ENCODE measurements at regions not wholly inside any gene's neighbourhood (a gene's known extent, or its start where the extent isn't known, plus 50 kb on each side); places are given as distances from the start of the nearest gene placed in this dataset.

DNA sequence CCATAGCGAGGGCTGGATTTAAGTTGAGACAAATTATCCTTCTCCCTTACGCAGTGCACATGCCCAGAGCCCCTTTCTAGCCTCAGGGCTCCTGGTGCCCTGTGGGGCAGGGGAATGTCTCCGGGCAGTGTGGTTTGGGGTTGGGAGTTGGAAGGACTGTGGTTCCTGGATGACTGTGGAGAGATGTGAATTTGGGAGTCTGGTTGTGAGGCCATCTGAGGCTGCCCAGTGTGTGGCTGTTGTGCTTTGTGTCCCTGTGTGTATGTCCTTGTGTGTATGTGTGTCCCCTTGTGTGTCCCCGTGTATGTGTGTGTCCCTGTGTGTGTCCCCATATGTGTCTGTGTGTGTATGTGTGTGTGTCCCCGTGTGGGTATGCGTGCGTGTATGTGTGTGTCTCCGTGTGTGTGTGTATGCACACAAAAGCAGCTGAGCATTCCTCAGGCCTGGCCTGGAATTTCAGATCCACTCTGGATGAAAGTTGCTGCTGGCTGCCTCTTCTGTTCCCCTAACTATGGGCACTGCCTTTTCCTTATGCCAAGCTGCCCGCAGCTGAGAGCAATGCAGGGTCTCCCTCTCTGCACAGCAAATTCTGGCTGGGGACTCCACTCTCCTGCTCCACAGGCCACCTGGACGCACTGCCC lies 65.4 kb downstream of the UBIAD1 start:
- no peak for DNase-seq (ENCODE audit: low read depth)

DNA sequence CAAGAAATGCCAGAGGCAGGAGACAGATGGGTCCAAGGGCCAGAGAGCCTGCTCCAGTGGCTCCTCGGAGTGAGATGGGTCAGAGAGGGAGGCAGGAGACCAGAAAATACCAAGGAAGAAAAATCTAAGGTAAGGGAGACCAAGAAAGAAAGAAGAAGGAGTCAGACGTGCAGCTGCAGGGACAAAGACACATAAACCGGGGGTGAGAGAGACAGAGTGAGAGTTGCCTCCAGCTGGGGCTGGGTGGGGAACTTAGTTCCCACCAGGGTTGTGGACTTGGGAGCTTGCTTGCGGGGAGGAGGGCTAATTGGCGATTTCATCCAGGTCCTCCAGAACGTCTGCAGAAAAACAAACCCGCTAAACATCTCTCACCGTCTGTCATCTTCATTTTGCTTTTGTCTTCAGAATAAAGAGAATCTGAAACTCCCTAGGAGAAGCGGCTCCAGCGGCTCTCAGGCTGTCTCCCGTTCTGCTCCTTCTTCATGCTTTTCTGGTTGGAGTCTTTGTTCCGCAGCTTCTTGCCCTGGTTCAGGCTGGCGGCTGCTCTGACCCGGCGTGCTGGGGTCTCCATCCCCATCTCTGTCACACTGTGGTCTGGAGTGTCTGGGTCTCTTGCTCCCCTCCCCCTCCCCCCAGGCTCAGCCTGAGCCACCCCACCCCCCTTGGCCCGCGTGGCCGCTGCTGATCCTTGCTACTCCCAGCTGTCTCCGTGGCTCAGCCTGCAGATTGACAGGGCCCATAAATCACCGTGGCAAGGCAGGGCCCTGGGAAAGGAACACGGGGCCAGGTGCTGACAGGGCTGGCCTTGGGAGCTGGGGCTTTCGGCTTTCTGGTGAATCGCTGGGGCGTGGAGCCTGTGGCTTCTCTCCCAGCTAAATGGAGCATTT lies 66.6 kb downstream of the UBIAD1 start:
- no peak for DNase-seq (ENCODE audit: low read depth)

DNA sequence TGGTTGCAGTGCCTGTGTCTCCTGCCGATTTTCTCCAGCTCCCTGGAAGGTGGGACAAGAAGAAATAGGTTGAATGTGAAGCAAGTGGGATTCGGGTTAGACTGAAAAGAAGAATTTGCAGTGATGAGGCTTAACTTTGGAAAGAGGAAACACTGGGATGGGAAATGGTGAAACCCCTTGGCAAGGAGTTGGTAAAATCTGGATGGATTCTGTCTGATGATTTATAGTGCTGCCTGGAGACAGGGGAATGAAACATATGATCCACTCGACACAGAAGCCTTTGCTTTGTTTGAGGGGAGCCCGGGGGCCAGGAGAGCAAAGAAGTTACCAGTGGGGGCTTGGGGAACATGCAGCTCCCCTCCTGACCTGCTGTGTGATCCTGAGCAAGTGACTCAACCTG lies 67.2 kb downstream of the UBIAD1 start:
- DNase-seq (ENCODE audit: low read depth): no peak

DNA sequence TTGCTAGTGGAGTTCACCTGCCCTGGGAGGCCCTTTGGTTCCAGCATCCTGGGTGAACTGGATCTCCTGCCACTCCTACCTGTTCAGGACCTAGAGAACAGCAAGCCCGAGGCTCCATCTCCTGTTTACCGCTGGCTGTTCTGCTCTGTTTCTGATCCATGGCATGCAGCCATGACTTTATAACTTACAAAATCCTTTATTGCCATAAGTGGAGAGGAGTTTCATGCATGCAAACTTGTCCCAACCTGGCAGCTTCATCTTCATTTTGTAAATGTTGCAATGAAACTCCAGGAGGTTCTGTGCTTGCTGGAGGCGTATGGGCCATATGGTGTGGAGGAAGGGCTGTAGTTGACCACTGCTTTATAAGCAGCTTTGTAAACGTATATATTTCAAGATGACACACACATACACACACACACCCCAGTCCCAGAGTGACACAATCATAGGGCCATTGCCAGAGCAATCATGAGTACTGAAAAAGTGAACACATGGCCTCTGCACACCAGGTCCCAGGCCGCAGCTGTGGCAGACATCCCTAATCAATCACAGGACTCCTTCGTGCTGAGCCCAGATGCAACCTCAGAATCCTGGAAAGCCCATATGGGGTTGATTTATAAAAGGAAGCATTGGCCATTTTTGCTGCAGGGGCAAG lies 69.0 kb downstream of the UBIAD1 start:
- DNase-seq (ENCODE audit: low read depth): no peak

DNA sequence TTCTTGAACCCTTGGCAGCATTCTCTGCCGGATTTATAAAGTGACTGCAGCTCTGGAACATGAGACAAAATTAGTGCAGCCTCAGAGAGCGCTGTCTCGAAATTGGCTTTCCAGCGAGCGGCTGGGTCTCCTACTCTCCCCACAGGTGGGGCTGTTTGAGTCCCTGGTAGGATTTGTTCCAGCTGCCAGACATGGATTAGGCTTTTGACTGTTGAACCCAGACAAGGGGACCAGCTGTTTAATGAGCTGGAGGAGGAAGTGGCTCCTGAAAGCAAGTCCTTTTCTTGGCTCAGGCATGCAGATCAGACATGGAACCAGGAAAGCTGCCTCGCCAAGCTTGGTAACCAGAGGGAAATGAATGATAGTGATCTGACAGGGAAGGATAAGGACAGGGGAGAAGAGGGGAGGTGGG lies 69.6 kb downstream of the UBIAD1 start:
- no peak for DNase-seq (ENCODE audit: low read depth)

DNA sequence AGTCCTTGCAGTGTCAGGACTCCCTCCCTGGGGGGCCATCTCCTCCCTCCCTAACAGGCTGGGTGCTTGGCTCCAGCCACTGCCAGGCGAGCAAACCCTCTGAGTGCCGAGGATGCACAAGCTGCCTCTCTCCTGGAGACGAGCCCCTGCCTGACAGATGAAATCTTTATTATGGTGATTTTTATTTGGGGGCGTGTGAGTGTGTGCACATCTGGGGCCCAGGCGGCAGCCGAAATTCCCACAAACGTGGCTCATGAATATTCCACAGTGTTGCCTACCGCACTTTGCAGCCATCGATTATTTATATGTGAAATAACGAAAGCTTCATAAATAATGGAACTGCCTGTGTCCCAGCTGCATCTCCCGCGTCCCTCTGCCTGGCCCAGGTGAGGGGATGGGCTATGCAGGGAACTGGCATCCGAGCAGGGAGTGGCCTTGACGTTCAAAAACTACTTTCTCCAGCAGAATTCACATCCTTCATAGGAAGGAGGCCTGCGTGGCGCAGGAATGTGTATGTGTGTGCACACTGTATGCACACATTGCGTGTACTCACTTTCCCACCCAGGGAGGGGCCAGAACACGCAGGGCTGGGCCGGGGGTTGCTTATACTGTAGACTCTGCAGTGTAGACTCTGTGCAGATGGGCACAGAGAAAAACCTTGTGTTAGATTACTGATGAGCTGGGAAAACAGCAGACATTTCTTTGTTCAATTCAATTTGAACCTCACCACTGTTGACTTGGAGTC lies 73.1 kb downstream of the UBIAD1 start:
- DNase-seq (ENCODE audit: low read depth): no peak

DNA sequence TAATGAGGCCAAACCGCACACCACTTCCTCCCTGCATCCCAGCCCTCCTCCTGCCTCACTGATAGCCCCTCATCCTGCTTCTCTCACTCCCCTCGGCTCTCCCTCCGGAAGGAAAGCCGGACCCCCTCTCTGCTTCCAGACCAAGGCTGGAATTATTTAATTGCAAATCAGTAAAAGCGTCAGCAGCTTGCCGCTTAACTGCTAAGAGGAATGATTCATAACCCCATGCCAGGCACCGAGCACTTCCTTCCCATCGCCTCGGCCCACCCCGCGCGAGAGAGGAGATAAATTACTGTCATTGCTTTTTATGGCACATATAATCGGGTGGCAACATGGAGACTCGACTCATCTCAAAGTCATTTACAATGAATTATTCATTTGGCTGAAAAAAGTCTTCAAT lies 77.3 kb downstream of the UBIAD1 start:
- no peak for DNase-seq (ENCODE audit: low read depth)

DNA sequence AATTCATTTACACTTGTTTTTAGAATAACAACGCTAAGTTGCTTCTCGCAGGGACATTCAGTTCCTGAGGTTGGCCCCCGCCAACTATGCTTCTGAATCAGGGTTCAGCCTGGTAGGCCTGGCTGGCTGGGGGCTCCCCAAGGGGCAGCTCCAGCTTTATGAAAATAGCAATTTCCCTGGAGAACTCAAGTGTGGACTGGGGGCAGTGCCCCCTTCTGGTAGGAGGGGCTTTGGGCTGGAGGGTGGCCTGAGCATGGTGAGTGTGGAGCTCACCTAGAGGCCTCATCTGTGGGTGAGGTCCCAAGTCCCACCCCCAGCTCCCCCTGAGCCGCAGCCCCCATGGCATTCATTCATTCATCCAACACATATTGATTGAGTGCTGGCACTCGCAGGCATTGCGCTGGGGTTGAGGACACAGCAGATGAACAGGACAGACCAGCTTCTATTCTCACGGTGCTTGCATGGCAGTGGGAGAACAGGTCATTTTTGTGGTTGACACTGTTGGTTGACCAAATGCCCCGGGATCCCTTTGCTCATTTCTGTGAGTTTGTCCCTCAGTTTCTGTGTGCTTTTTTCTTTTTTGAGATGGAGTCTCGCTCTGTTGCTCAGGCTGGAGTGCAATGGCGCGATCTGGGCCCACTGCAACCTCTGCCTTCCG lies 79.2 kb downstream of the UBIAD1 start:
- no peak for DNase-seq (ENCODE audit: low read depth)

DNA sequence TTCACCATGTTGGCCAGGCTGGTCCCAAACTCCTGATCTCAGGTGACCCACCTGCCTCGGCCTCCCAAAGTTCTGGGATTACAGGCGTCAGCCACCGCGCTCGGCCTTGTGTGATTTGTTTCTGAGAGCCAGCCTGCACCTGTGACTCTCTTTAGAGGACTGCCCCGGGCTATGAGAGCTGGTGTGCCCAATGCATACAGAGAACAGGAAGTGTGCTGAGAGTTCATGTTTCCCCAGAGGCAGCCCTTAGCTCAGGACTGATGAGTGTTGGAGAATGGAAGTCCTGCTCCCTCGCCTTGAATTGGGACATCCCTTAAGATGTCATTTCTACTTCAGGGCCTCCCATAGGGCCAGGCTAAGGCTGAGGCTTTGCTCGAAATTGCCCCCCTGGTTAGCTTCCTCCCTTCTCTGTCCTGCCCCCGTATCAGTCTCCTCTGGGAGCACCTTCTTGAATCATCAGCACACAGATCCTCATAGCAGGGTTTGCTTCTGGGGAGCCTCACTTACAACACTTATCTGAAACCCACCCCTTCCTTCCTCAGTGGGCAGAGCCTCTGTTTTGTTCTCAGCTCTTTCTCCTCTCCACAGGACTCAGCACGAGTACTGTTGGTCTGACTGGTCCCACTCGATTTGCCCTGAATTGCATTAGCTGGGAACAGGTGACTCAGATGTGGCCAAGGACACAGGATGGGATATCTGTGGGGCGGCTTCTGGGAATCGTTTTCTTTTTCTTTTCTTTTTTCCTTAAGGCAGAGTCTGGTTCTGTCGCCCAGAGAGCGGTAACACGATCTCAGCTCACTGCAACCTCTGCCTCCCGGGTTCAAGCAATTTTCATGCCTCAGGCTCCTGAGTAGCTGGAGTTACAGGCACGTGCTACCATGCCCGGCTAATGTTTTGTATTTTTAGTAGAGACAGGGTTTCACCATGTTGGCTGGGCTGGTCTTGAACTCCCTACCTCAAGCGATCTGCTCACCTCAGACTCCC lies 80.1 kb downstream of the UBIAD1 start:
- DNase-seq (ENCODE audit: low read depth): no peak

DNA sequence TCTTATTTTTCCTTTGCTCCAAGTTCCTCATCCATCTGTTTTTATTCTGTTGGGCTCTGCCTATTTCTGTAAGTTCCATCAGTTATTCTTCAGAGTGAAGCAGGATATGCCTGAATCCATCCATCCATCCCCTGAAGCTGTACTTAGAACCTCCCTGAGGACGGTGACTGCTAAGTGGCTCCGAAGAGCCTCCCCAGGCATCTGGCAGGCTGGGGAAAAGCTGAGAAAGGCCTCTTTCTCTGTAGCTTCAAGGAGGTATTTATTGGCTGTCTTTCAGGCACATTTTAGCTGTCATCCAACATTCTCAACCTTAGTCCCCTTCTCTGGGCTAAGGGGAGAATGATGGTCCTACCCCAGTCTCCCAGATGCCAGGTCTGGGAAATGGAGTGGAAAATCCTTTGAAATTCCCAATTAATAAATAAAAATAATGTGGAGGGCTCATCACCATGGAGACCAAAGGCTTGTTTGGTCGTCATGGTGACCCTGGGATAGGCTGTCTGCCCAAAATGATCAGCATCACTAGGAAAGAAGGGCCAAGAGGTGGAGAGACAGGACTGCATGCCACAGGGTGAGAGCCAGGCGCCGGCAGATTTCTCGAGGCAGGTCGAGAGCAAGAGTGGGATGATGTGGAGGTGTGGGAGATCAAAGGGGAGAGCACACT lies 82.0 kb downstream of the UBIAD1 start:
- no peak for DNase-seq (ENCODE audit: low read depth)

DNA sequence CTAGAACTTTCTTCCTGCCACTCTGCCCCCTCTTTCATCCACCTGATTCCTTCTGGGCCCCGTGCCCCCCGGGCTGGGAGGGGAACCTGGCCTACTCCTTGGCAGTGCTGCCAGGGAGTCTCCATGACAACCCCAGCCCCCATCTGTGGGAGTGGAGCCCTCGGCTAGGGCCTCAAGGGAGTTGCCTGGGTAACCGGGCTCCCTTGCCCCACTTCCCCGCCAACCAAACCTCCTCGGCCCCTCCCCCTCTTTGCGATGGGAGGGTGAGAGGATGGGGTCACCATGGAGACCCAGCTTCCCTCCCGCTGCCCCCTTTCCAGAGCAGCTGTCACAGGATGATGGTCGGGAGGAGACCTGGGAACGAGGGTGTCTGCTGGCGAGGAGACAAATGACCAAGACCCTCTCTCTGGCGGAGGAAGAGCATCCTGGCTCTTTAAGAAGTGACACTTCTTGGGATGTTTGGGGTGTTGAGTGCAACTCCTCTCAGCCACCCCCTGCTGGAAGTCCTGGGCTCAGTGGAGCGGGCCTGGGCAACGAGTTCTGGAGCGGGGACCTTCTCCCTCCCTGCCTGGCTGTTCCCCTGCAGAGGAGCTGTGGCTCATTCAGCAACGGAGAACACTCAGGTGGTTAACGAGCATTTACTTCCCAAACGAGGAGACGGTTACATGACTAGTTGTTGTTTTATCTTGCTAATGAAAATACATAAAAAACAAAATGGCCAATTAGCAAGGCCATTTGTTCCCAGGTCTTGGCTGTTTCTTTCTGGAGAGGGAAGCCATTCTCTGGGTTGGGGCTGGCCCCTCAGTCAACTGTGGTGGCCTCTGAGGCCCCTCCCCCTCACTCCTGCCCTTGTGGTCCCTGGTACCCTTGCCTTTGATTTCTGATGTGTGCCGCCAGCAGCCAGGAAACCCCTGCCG lies 82.8 kb downstream of the UBIAD1 start:
- no peak for DNase-seq (ENCODE audit: low read depth)

DNA sequence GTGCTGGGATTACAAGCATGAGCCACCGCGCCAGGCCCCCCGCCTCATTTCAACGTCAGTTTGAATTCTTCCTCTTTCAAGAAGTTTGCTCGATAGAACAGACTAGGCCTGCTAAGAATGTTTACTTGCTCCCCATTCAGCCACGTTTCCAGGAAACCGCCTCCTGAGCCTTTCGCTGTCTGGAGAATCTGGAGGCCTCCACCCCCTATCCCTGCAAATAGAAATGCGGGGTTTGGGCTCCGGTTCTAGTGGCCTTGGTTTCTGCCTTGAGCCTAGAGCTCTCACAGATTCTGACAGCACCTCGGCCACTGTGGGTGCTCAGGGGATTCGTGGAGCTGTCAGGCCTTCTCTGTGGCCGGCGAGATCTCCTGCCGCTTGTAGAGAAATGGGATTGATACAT lies 84.3 kb downstream of the UBIAD1 start:
- DNase-seq (ENCODE audit: low read depth): no peak

DNA sequence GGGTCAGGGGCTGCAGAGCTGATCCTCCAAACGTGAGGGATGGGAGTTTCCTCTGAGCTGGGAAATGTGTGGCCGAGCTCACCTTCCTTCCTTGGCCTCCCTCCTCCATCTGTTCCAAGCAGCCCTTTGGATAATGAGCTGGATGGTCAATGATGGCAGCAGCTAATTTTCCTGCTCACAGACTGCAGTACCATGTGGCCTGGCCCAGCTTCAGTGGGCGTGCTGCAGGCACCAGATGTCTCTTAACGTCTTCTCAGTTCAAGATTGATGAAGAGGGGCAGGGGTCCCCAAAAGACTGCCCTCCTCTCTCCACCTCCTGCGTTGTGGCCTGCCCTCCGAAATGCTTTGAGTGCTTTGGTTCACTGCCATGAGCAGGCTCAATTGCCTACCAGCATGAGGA lies 86.0 kb downstream of the UBIAD1 start:
- DNase-seq (ENCODE audit: low read depth): no peak

DNA sequence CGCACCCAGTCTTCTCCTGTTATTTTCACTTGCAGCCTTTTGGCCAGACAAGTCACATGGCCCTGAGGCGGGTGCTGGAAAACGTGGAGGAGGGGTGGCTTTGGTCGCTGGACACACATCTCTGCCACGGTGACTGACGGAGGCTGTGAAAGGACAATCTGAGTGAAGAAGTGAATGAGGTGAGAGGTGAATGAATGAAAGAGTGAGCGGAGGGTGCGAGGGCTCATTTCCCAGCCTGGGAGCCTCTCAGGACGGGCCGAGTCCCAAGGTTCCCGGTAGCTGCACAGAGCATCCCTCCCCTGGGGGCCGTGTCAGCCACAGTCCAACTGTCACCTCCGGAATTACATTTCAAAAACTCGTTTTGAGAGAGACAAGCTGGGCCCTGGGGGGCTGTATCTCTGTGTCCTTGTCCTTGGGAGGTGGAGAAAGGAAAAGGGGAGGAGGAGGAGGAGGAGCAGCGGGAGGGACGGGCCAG lies 89.6 kb downstream of the UBIAD1 start:
- DNase-seq (ENCODE audit: low read depth): no peak

DNA sequence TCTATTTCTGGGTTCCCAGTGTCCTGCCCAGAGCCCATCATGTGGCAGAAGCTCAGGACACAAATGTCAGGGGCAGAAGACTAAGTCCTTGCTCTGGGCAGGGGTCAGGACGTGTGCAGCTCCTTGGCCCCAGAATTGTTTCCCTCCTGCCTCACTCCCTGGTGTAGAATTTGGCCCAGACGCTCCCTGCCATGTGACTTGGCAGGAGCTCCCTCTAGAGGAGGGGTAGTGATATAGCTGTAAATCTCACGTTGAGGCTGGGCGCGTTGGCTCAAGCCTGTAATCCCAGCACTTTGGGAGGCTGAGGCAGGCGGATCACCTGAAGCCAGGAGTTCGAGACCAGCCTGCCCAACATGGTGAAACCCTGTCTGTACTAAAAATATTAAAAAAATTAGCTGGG lies 91.2 kb downstream of the UBIAD1 start:
- no peak for DNase-seq (ENCODE audit: low read depth)

DNA sequence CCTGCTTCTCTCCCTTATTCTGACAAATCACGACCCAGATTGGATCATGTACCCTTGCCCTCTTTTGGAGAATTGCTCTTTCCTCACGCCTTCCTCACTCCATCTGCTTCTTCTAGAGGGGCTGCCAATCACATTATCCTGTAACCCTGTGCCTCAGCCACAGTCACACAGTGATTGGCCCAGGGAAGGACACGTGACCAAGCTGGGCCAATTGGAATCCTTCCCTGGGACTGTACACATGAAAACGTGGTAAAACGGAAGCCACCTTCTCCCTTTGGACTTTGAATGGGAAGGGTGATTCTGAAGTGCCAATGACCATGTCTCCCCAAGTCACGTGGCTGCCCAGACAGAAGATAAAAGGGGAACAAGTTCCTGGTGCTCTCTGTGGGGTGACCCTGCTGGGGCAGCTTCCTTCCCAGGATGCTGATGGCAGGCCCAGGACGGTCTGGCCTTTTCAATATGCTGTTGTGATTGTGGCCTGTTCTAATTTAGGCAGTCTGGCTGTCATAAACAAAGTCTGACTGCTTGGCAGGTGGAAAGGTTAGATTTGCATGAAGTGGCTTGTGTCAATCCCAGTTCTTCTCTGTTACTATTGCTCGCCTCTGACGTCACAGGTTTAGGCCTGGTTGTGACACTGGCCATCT lies 92.9 kb downstream of the UBIAD1 start:
- no peak for DNase-seq (ENCODE audit: low read depth)

DNA sequence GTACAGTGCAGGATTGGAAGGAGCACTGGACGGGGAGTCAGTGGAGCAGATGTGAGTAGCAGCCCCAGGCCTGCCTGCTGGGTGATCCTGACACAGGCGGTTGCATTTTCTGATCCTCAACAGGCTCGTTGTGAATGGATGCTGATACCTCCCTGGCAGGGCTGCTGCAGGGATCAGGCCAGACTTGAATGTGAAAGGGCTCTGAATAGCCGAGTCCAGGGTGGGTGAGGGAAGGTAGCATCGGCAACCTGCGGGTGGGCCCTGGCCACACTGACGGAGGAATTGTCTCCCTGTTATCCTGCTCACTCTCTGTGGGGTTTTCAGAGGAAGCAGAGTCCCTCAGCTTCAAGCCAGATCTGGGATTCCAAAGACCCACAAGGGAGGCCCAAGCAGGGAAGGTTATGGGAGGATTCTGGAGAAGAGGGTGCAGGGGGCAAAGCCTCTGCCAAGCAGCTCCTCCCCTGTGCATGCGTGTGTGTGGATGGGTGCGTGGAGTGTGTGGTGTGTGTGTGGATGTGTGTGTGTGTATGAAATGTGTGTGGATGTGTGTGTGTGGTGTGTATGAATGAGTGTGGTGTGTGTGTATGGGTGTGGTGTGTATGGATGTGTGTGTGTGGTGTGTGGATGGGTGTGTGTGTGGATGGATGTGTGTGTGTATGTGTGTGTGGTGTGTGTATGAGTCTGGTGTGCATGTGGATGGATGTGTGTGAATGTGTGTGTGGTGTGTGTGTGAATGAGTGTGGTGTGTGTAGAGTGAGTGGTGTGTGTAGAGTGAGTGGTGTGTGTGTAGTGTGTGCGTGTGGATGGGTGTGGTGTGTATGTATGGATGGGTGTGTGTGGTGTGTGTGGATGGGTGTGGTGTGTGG lies 100.3 kb downstream of the UBIAD1 start:
- no peak for DNase-seq (ENCODE audit: low read depth)
